GM12874 (cell line): ENCODE measurements at regions not wholly inside any gene's neighbourhood (a gene's known extent, or its start where the extent isn't known, plus 50 kb on each side); places are given as distances from the start of the nearest gene placed in this dataset.

Source experiments
- TF ChIP-seq, protein P1 (sequence below): IDR thresholded peaks from 2 replicates; pipeline ENCODE4 v1.5.1; 2011; ENCODE audit warnings: low read depth, mild to moderate bottlenecking, control low read depth, low read length, moderate library complexity; ENCODE audit not compliant: insufficient read depth

DNA sequence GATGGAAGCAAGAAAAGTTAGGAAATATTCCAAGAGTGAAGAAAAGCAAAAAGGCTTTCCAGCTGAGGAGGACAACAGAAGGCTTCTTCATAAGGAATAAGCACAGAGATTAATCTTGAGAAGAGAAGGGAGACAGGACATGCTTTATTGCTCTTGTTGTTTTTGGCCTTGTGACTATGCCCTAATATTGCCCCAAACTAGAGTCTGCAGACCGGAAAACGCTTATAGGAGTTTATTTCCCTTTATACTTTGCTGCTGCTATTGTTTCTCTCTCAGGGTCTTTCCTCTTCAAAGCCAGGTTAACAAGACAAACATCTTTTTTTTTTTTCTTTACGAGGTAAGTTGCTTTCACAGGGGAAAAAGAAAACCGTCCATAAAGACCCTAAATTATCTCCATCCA, 991.4 kb downstream of the ADGRL2 start:
- TF ChIP-seq, protein P1, sequence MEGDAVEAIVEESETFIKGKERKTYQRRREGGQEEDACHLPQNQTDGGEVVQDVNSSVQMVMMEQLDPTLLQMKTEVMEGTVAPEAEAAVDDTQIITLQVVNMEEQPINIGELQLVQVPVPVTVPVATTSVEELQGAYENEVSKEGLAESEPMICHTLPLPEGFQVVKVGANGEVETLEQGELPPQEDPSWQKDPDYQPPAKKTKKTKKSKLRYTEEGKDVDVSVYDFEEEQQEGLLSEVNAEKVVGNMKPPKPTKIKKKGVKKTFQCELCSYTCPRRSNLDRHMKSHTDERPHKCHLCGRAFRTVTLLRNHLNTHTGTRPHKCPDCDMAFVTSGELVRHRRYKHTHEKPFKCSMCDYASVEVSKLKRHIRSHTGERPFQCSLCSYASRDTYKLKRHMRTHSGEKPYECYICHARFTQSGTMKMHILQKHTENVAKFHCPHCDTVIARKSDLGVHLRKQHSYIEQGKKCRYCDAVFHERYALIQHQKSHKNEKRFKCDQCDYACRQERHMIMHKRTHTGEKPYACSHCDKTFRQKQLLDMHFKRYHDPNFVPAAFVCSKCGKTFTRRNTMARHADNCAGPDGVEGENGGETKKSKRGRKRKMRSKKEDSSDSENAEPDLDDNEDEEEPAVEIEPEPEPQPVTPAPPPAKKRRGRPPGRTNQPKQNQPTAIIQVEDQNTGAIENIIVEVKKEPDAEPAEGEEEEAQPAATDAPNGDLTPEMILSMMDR: no peak

- TF ChIP-seq, protein P1: no peak
Measured at GRCh38 chr1:82790556-82790955, 989.8 kb downstream of the ADGRL2 start.

DNA sequence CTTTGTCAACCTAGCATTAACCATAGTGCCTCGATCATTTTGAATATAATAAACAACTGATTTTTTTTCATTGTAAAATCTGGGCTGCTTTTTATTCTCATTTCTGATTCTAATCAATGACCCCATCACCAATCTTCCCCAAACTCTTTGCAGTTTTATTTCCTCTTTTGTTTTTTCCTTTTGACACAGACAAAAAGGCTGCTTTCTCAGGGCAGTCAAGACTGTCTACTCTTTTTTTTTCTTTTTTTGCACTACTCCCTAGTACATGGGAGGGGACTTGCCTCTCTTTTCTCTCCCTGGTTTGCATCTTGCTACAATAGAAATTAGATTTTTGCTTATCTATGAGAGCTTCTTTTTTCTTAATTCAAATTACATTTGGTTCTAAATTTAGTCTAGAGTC, 987.9 kb downstream of the ADGRL2 start:
- TF ChIP-seq, protein P1: no peak

GRCh38 chr1:82788038-82788437, 987.3 kb downstream of the ADGRL2 start:
- TF ChIP-seq, protein P1: no peak

DNA sequence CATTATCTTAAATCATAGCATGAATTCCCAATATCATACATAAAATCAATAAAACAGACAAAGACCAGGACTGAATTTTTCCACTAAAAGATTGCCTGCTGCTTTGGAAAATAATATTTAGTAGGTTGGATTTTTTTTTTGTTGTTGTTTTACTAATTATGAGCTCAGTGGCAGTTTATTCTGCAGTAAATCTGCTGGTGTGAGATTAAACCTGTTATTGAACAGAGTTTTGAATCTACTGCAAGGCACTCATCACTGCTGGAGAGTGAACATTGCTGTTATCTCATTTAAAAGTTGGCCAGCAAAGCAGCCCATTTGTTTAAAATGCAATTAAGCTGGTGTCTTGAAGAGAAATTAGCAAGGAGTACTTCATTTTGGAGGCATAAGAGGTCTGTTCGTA, 986.1 kb downstream of the ADGRL2 start:
- TF ChIP-seq, protein P1: no peak

DNA sequence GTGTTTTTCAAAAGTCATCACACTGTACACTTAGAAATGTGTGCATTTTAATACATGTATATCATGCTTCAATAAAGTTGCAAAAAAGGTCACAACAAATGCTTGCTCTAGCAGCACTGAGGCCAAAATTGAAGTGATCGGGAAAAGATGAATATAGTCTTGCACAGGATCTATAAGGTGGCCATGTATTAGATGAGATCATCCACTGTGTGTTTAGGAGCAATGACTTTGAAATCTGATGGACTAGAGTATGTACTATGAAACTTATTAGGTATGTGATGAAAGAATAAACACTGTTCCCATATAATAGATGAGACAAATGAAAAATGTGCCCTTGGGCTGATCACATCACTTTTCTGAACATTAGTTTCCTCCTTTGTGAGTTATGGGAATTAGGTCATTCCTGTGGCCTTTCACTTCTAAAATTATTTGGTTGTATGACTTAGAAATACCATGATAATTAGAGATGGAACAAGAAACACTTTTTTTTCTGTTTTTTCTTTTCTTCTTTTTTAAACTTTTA, 984.6 kb downstream of the ADGRL2 start:
- TF ChIP-seq, protein P1: no peak

GRCh38 chr1:82783044-82783443, 982.3 kb downstream of the ADGRL2 start:
- TF ChIP-seq, protein P1: no peak

GRCh38 chr1:82782599-82782998, 981.9 kb downstream of the ADGRL2 start:
- TF ChIP-seq, protein P1: no peak
